ENCODE measurements at regions not wholly inside any gene's neighbourhood (a gene's known extent, or its start where the extent isn't known, plus 50 kb on each side); places are given as distances from the start of the nearest gene placed in this dataset.

- TF ChIP-seq EZH2 (IDR thresholded peaks at IDR 0.05) (no peak), POLR2AphosphoS5 (IDR thresholded peaks at IDR 0.05; ENCODE audit: borderline replicate concordance, low read depth, low read length) (no peak), FOXP2 (optimal IDR thresholded peaks at IDR 0.05; ENCODE audit: control extremely low read depth, extremely low read length, insufficient read depth) (no peak)
Measured at GRCh38 chr6:21823371-21823770, 229.8 kb downstream of the SOX4 start.
